Fibroblast of the aortic adventitia (primary cell): ENCODE measurements at regions not wholly inside any gene's neighbourhood (a gene's known extent, or its start where the extent isn't known, plus 50 kb on each side); places are given as distances from the start of the nearest gene placed in this dataset.

Source experiments
- DNase-seq: peaks from one replicate; pipeline ENCODE4 v3.0.0-alpha.2; 2010; ENCODE audit warnings: low read depth
- H3K4me3 ChIP-seq: 2 replicates; pipeline ENCODE4 v1.5.1; 2011; ENCODE audit warnings: low read depth, mild to moderate bottlenecking, control low read depth, low read length, moderate library complexity
- CTCF ChIP-seq: IDR thresholded peaks from 2 replicates; pipeline ENCODE4 v1.5.1; 2011; ENCODE audit warnings: mild to moderate bottlenecking, low read length, control low read depth, inconsistent platforms; ENCODE audit not compliant: insufficient read depth

- TF ChIP-seq CTCF: no peak
- DNase-seq: peak; percentile 80
- no peak overlapping the region for H3K4me3 ChIP-seq
These were observed 124.4 kb upstream of the KRR1 start for GRCh38 chr12:75635606-75636444.

GRCh38 chr12:75634244-75635222 is 123.1 kb upstream of the KRR1 start:
- H3K4me3 ChIP-seq: no peak overlapping the region
- DNase-seq: peak; percentile 66
- no peak for TF ChIP-seq CTCF

- no peak overlapping the region for H3K4me3 ChIP-seq
- TF ChIP-seq CTCF: no peak
- DNase-seq: no peak
These were observed 122.4 kb upstream of the KRR1 start for GRCh38 chr12:75633789-75634188.

GRCh38 chr12:75632442-75632841 is 121.0 kb upstream of the KRR1 start:
- DNase-seq: no peak
- no peak for TF ChIP-seq CTCF

GRCh38 chr12:75631831-75632230 is 120.4 kb upstream of the KRR1 start:
- H3K4me3 ChIP-seq: no peak overlapping the region
- no peak for TF ChIP-seq CTCF
- DNase-seq: no peak

More at GRCh38 chr12:75632442-75632841, 121.0 kb upstream of the KRR1 start:
- H3K4me3 ChIP-seq: no peak overlapping the region

- TF ChIP-seq CTCF: no peak
- no peak for DNase-seq
- no peak overlapping the region for H3K4me3 ChIP-seq
These were observed 118.7 kb upstream of the KRR1 start for GRCh38 chr12:75630091-75630490.
